GM12878 (cell line): ENCODE measurements at regions not wholly inside any gene's neighbourhood (a gene's known extent, or its start where the extent isn't known, plus 50 kb on each side); places are given as distances from the start of the nearest gene placed in this dataset.

Source experiments
- HDAC6 ChIP-seq: fragments of 200-600 bp; sonication (generic); IDR thresholded peaks from one replicate; pipeline ENCODE4 v1.8.0; 2017; ENCODE audit warnings: antibody characterized with exemption; ENCODE audit not compliant: unreplicated experiment
- NR2C2 ChIP-seq: IDR thresholded peaks from 2 replicates; pipeline ENCODE4 v1.6.1; 2011; ENCODE audit warnings: borderline replicate concordance, low read depth; ENCODE audit not compliant: control insufficient read depth, insufficient read length
- TBL1XR1 ChIP-seq: IDR thresholded peaks from 2 replicates; pipeline ENCODE4 v1.6.1; 2012; ENCODE audit warnings: low read depth, low read length, improper control_type of control experiment
- TF ChIP-seq, protein P1 (sequence below), 3 experiments: IDR thresholded peaks in 2 of 3; conservative IDR thresholded peaks in 1 of 3; 2 replicates each; pipeline ENCODE4 v1.5.1; 2011; ENCODE audit warnings: low read depth in 3 of 3, low read length in 3 of 3, mild to moderate bottlenecking in 3 of 3, control low read depth in 2 of 3, moderate library complexity in 2 of 3, inconsistent platforms in 1 of 3, mixed read lengths in 1 of 3; ENCODE audit not compliant: control insufficient read depth in 2 of 3, insufficient read depth in 1 of 3; ENCODE audit errors: extremely low read depth in 1 of 3

DNA sequence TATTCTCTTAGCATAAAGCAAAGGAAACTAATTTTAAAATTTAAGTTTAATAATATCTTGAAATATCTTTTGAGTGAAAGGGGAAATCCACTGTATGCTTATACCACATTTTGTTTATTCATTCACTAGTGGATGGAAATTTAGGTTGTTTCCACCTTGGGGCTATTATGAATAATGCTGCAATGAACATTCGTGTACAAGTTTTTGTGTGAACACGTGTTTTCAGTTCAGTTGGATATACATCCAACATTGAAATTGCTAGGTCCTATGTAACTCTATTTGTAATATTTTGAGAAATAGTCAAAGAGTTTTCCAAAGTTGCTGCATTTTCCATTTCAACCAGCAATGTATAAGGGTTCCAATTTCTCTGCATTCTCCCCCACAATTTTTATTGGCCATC, 83.7 kb upstream of the ETV6 start:
- TF ChIP-seq TBL1XR1 (no peak; the same call in 1 of the 2 replicates), HDAC6 (no peak), NR2C2 (no peak)
- TF ChIP-seq, protein P1, sequence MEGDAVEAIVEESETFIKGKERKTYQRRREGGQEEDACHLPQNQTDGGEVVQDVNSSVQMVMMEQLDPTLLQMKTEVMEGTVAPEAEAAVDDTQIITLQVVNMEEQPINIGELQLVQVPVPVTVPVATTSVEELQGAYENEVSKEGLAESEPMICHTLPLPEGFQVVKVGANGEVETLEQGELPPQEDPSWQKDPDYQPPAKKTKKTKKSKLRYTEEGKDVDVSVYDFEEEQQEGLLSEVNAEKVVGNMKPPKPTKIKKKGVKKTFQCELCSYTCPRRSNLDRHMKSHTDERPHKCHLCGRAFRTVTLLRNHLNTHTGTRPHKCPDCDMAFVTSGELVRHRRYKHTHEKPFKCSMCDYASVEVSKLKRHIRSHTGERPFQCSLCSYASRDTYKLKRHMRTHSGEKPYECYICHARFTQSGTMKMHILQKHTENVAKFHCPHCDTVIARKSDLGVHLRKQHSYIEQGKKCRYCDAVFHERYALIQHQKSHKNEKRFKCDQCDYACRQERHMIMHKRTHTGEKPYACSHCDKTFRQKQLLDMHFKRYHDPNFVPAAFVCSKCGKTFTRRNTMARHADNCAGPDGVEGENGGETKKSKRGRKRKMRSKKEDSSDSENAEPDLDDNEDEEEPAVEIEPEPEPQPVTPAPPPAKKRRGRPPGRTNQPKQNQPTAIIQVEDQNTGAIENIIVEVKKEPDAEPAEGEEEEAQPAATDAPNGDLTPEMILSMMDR (IDR thresholded peaks at IDR 0.05 in 2 of 3, conservative IDR thresholded peaks at IDR 0.05 in 1 of 3; ENCODE audit: control insufficient read depth in 2 of 3, extremely low read depth in 1 of 3, insufficient read depth in 1 of 3, low read depth in 3 of 3, low read length in 3 of 3) = no peak
